ENCODE measurements at regions not wholly inside any gene's neighbourhood (a gene's known extent, or its start where the extent isn't known, plus 50 kb on each side); places are given as distances from the start of the nearest gene placed in this dataset.

DNA sequence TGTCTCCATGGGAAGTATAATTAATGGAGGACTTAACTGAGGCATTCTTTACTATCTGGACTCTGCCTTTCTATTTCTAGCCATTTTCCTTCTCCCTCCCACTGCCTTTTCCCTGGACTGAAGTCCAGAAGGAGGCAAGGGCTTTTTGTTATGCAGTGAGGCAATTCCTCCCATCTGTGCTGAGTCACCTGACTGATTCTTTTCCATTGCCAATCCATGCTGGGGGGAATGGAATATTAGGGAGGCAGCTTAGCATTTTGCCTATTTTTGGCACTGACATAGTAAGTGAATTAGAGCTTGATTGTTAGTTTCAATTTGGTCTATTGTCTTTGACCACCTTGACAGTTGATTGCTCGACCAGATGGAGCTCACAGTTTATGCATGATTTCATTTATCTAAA, 1000.6 kb upstream of the PRMT6 start:
- TF ChIP-seq, protein P1, sequence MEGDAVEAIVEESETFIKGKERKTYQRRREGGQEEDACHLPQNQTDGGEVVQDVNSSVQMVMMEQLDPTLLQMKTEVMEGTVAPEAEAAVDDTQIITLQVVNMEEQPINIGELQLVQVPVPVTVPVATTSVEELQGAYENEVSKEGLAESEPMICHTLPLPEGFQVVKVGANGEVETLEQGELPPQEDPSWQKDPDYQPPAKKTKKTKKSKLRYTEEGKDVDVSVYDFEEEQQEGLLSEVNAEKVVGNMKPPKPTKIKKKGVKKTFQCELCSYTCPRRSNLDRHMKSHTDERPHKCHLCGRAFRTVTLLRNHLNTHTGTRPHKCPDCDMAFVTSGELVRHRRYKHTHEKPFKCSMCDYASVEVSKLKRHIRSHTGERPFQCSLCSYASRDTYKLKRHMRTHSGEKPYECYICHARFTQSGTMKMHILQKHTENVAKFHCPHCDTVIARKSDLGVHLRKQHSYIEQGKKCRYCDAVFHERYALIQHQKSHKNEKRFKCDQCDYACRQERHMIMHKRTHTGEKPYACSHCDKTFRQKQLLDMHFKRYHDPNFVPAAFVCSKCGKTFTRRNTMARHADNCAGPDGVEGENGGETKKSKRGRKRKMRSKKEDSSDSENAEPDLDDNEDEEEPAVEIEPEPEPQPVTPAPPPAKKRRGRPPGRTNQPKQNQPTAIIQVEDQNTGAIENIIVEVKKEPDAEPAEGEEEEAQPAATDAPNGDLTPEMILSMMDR (IDR thresholded peaks at IDR 0.05 in 4 of 5, conservative IDR thresholded peaks at IDR 0.05 in 1 of 5), result no peak
- no peak for TF ChIP-seq POLR2A (IDR thresholded peaks at IDR 0.05)
